Kidney epithelial cell (primary cell): ENCODE measurements at regions not wholly inside any gene's neighbourhood (a gene's known extent, or its start where the extent isn't known, plus 50 kb on each side); places are given as distances from the start of the nearest gene placed in this dataset.

Source experiments
- DNase-seq: peaks from one replicate; pipeline ENCODE4 v3.0.0-alpha.2; 2010; ENCODE audit warnings: low read depth
- H3K27me3 ChIP-seq: 2 replicates; pipeline ENCODE4 v1.6.0; 2011; ENCODE audit warnings: low read length; ENCODE audit not compliant: control insufficient read depth, insufficient read depth
- H3K36me3 ChIP-seq: 2 replicates; pipeline ENCODE4 v1.5.1; 2011; ENCODE audit warnings: low read length; ENCODE audit not compliant: control insufficient read depth, insufficient read depth
- H3K4me3 ChIP-seq: 2 replicates; pipeline ENCODE4 v1.5.1; 2011; ENCODE audit warnings: low read depth, mild to moderate bottlenecking, control low read depth, low read length
- TF ChIP-seq, protein P1 (sequence below): IDR thresholded peaks from 2 replicates; pipeline ENCODE4 v1.5.1; 2011; ENCODE audit warnings: mild to moderate bottlenecking, moderate library complexity, low read length, control low read depth, inconsistent platforms; ENCODE audit not compliant: insufficient read depth, poor library complexity, severe bottlenecking

DNA sequence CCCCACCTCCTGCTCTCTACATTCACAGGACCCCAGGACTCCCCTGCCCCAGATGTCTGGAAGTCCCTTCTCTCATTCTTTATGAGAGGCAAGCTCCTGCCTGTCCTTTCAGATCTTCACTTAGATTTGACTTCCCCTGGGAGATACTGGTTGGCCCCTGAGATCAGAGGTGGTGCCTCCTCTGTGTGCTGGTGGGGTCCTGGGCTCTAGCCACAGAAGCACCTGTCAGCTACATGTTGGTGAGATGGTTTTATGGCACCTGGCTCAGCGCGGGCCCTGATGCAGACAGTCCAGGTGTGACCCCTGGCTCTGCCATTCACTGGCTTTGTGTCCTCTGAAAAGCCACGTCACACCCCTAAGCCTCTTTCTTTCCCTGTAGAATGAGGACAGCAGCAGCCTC lies 369.6 kb upstream of the ID2 start:
- DNase-seq = no peak
- Histone ChIP-seq H3K4me3 (no peak overlapping the region), H3K36me3 (no peaks in the 10 kb centered on the region), H3K27me3 (no peaks in the 10 kb centered on the region)
- TF ChIP-seq, protein P1, sequence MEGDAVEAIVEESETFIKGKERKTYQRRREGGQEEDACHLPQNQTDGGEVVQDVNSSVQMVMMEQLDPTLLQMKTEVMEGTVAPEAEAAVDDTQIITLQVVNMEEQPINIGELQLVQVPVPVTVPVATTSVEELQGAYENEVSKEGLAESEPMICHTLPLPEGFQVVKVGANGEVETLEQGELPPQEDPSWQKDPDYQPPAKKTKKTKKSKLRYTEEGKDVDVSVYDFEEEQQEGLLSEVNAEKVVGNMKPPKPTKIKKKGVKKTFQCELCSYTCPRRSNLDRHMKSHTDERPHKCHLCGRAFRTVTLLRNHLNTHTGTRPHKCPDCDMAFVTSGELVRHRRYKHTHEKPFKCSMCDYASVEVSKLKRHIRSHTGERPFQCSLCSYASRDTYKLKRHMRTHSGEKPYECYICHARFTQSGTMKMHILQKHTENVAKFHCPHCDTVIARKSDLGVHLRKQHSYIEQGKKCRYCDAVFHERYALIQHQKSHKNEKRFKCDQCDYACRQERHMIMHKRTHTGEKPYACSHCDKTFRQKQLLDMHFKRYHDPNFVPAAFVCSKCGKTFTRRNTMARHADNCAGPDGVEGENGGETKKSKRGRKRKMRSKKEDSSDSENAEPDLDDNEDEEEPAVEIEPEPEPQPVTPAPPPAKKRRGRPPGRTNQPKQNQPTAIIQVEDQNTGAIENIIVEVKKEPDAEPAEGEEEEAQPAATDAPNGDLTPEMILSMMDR = no peak

DNA sequence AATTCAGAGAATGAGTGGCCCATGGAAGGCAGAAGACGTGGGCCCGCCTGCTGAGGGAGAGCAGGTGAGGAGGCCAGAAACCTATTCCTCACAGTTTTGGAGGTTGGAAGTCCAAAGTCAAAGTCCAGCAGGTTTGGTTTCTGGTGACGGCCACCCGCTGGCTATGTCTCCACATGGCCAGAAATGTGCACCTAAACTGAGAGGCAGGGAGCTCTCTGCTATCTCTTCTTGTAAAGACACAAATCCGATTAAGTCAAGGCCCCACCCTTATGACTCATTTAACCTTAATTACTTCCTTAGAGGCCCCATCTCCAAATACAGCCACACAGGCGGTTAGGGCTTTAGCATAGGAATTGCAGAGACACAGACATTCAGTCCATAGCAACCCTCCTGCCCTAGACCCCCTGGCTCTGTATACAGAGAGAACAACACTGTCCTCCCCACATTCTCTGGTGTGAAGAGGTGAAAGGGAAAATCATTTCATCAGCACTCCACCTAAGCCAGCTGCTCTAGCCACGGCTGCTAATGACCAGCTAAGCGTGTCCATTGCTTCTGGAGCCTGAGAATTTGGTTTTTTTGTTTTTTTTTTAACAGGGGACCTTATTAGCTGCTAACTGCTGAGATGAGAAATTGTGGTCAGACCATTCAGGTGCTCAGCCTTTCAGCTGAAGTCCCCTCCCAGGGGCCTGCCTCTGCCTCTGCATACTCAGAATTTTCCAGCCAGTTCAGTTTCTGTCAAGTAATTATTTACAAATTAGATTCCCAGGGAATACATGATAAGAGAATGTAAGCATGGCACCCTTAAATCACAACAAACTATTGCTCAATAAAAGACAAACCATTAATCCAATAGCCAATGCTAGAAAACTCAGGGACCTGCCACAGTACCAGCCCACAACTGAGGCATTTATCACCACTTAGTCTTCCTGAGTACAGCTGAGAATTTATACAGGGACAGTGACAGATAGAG lies 368.7 kb upstream of the ID2 start:
- Histone ChIP-seq H3K36me3 (no peaks in the 10 kb centered on the region), H3K4me3 (no peak overlapping the region), H3K27me3 (no peaks in the 10 kb centered on the region)
- DNase-seq = peak; percentile 43
- TF ChIP-seq, protein P1 = no peak

DNA sequence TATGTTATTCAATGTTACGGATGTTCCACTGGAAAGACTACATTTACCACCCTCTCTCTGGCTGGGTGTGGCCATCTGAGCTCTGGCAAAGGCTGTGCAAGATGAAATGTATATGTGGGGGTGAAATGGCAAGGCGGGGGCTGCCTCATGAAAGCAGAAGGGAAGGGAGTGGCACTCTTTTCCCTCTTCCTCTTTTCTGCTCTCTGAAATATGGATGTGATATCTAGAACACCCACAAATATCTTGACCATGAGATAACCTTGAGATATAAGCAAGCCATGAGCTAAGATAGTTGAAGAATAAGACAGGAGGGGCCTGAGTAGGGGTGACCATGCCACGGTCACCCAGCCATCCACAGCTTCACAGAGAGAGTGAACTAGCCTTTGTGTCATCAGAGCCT lies 367.8 kb upstream of the ID2 start:
- no peak for DNase-seq
- Histone ChIP-seq H3K27me3 (no peaks in the 10 kb centered on the region), H3K36me3 (no peaks in the 10 kb centered on the region), H3K4me3 (no peak overlapping the region)
- TF ChIP-seq, protein P1 = no peak

DNA sequence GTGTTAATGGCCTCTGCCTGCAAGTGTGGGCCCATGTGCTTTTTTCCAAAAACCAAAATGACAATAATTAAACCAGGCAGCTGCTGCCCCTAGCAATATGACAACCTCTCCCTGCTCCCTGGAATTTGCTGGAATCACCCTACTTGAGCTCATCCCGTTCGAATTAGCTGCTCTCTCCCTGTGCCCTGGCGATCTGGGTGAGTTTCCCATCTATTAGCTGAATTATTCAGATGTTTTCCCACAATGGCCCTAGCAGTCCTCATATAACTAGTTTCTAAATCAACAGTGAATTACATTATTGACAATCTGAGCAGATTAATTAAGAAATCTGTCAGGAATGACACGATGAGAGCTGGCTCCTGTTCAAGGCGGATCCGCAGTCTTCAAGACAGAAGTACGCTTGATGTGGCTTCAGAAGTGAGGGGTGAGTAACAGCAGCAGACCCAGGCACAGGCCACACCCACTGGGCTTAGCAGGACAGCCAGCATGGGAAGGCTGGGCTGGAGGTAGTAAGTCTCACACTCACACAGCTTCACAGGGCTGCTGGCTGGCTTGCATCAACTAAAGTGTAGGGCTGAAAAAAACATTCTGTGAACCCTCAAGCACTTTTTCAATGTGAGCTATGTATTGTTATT lies 366.2 kb upstream of the ID2 start:
- TF ChIP-seq, protein P1 = no peak
- Histone ChIP-seq H3K36me3 (no peaks in the 10 kb centered on the region), H3K27me3 (no peaks in the 10 kb centered on the region), H3K4me3 (no peak overlapping the region)
- DNase-seq = no peak

DNA sequence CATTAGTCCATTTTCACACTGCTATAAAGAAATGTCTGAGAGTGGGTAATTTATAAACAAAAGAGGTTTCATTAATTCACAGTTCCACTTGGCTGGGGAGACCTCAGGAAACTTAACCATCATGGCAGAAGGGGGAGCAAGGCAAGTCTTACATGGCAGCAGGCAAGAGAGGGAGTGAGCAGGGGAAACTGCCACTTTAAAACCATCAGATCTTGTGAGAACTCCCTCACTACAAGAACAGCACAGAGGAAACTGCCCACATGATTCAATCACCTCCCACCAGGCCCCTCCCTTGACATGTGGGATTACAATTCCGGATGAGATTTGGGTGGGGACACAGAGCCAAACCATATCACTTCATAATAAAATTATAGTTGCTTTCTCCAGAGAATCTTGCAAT lies 365.5 kb upstream of the ID2 start:
- Histone ChIP-seq H3K27me3 (no peaks in the 10 kb centered on the region), H3K36me3 (no peaks in the 10 kb centered on the region), H3K4me3 (no peak overlapping the region)
- TF ChIP-seq, protein P1 = no peak
- DNase-seq = no peak
